ENCODE measurements at regions not wholly inside any gene's neighbourhood (a gene's known extent, or its start where the extent isn't known, plus 50 kb on each side); places are given as distances from the start of the nearest gene placed in this dataset.

GRCh38 chr6:167764215-167764614 is 62.5 kb upstream of the AFDN start:
- H3K27me3 Mint-ChIP-seq (ENCODE audit: low read depth) = peaks cover 11% of the 10 kb centered on the region
- H3K9me3 Mint-ChIP-seq = no peaks in the 10 kb centered on the region
- TF ChIP-seq, protein P1, sequence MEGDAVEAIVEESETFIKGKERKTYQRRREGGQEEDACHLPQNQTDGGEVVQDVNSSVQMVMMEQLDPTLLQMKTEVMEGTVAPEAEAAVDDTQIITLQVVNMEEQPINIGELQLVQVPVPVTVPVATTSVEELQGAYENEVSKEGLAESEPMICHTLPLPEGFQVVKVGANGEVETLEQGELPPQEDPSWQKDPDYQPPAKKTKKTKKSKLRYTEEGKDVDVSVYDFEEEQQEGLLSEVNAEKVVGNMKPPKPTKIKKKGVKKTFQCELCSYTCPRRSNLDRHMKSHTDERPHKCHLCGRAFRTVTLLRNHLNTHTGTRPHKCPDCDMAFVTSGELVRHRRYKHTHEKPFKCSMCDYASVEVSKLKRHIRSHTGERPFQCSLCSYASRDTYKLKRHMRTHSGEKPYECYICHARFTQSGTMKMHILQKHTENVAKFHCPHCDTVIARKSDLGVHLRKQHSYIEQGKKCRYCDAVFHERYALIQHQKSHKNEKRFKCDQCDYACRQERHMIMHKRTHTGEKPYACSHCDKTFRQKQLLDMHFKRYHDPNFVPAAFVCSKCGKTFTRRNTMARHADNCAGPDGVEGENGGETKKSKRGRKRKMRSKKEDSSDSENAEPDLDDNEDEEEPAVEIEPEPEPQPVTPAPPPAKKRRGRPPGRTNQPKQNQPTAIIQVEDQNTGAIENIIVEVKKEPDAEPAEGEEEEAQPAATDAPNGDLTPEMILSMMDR (IDR thresholded peaks at IDR 0.05; ENCODE audit: unreplicated experiment) = no peak
- H3K4me3 Mint-ChIP-seq = no peak overlapping the region
- H3K27ac Mint-ChIP-seq = no peak overlapping the region
- no peak for DNase-seq (ENCODE audit: low spot score in 2 of 2, unreplicated experiment in 2 of 2)
- no peaks in the 10 kb centered on the region for H3K36me3 Mint-ChIP-seq
- peaks cover 2% of the 10 kb centered on the region for H3K4me1 Mint-ChIP-seq

DNA sequence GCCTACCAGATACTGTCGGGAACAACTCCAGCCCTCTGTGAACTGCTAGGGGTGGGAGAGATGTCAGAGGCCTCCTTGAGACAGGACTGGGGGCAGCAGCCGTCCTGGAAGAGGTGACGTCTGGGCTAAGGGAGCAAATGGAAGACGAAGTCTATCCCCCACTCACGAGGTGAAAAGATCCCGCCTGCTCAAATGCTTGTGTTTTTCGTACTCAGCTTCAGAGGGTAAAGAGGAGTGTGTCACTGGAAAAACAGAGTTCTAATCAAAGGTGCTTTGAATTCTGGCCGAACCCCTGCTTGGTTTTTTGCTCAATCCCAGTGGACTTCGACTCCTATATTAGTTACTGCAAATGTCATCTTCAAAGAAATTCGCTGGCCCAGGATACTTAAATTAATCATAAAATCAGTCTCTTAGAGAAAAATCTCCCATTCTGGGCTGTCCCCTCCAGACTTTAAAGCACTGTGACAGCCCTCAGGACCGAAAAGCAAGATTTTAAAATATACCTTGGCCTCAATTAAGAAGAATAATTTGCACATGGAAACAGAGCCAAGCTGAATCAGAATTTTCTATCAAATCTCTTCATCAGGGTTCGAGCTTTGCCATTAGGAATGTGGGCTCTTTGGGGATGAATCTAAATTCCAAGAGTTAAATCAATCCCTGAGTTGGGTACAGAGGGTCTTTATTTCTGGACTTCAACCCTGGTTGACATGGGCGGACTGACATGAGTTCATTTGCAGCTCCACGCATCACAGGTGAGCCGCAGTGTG is 61.8 kb upstream of the AFDN start:
- no peaks in the 10 kb centered on the region for H3K36me3 Mint-ChIP-seq
- no peak for DNase-seq (ENCODE audit: low spot score in 2 of 2, unreplicated experiment in 2 of 2)
- TF ChIP-seq, protein P1 (IDR thresholded peaks at IDR 0.05; ENCODE audit: unreplicated experiment) = no peak

GRCh38 chr6:167766986-167767714 is 59.6 kb upstream of the AFDN start:
- Mint-ChIP-seq H3K9me3 (no peaks in the 10 kb centered on the region), H3K4me1 (no peaks in the 10 kb centered on the region), H3K27ac (no peak overlapping the region), H3K36me3 (no peaks in the 10 kb centered on the region), H3K27me3 (ENCODE audit: low read depth) (peaks cover 7% of the 10 kb centered on the region), H3K4me3 (no peak overlapping the region)
- TF ChIP-seq, protein P1 (IDR thresholded peaks at IDR 0.05; ENCODE audit: unreplicated experiment) = no peak
- DNase-seq (ENCODE audit: low spot score in 2 of 2, unreplicated experiment in 2 of 2) = no peak

More for the DNA sequence above, 61.8 kb upstream of the AFDN start:
- Mint-ChIP-seq H3K4me3 (no peak overlapping the region), H3K27ac (no peak overlapping the region), H3K9me3 (no peaks in the 10 kb centered on the region), H3K4me1 (peaks cover 2% of the 10 kb centered on the region), H3K27me3 (ENCODE audit: low read depth) (peaks cover 7% of the 10 kb centered on the region)

GRCh38 chr6:167767715-167768107 is 59.0 kb upstream of the AFDN start:
- Mint-ChIP-seq H3K9me3 (no peaks in the 10 kb centered on the region), H3K27ac (no peak overlapping the region), H3K4me3 (no peak overlapping the region), H3K4me1 (no peaks in the 10 kb centered on the region), H3K36me3 (no peaks in the 10 kb centered on the region), H3K27me3 (ENCODE audit: low read depth) (peaks cover 7% of the 10 kb centered on the region)
- no peak for DNase-seq (ENCODE audit: low spot score in 2 of 2, unreplicated experiment in 2 of 2)
- TF ChIP-seq, protein P1 (IDR thresholded peaks at IDR 0.05; ENCODE audit: unreplicated experiment) = no peak

GRCh38 chr6:167768471-167769215 is 58.1 kb upstream of the AFDN start:
- H3K27ac Mint-ChIP-seq = no peak overlapping the region
- peaks cover 7% of the 10 kb centered on the region for H3K27me3 Mint-ChIP-seq (ENCODE audit: low read depth)
- no peaks in the 10 kb centered on the region for H3K9me3 Mint-ChIP-seq
- H3K4me3 Mint-ChIP-seq = no peak overlapping the region
- TF ChIP-seq, protein P1 (IDR thresholded peaks at IDR 0.05; ENCODE audit: unreplicated experiment) = no peak
- no peak for DNase-seq (ENCODE audit: low spot score in 2 of 2, unreplicated experiment in 2 of 2)
- no peaks in the 10 kb centered on the region for H3K36me3 Mint-ChIP-seq
- no peaks in the 10 kb centered on the region for H3K4me1 Mint-ChIP-seq
